ENCODE measurements at regions not wholly inside any gene's neighbourhood (a gene's known extent, or its start where the extent isn't known, plus 50 kb on each side); places are given as distances from the start of the nearest gene placed in this dataset.

- DNase-seq = no peak
Measured at GRCh38 chr7:52695973-52696595, 339.3 kb upstream of the POM121L12 start.

GRCh38 chr7:52691257-52691656 is 344.2 kb upstream of the POM121L12 start:
- no peak for DNase-seq

GRCh38 chr7:52689912-52690311 is 345.5 kb upstream of the POM121L12 start:
- DNase-seq = no peak

- DNase-seq = no peak
Measured at GRCh38 chr7:52685333-52685732, 350.1 kb upstream of the POM121L12 start.

- DNase-seq = no peak
Measured at GRCh38 chr7:52684388-52684787, 351.0 kb upstream of the POM121L12 start.

GRCh38 chr7:52682993-52683392 is 352.4 kb upstream of the POM121L12 start:
- DNase-seq = no peak

- no peak for DNase-seq
Measured at GRCh38 chr7:52670608-52671225, 364.7 kb upstream of the POM121L12 start.

GRCh38 chr7:52669031-52669430 is 366.4 kb upstream of the POM121L12 start:
- DNase-seq = no peak

GRCh38 chr7:52668435-52668834 is 367.0 kb upstream of the POM121L12 start:
- no peak for DNase-seq

- DNase-seq = no peak
Measured at GRCh38 chr7:52659178-52659577, 376.3 kb upstream of the POM121L12 start.

- DNase-seq = no peak
Measured at GRCh38 chr7:52656098-52656497, 379.3 kb upstream of the POM121L12 start.

GRCh38 chr7:52652621-52653020 is 382.8 kb upstream of the POM121L12 start:
- DNase-seq = no peak

- DNase-seq = no peak
Measured at GRCh38 chr7:52648872-52649271, 386.6 kb upstream of the POM121L12 start.

GRCh38 chr7:52647046-52647445 is 388.4 kb upstream of the POM121L12 start:
- DNase-seq = no peak

GRCh38 chr7:52639981-52640380 is 395.5 kb upstream of the POM121L12 start:
- no peak for DNase-seq

- no peak for DNase-seq
Measured at GRCh38 chr7:52639126-52639525, 396.3 kb upstream of the POM121L12 start.

GRCh38 chr7:52635021-52635420 is 400.4 kb upstream of the POM121L12 start:
- DNase-seq = no peak

GRCh38 chr7:52620849-52621248 is 414.6 kb upstream of the POM121L12 start:
- no peak for DNase-seq

GRCh38 chr7:52616552-52616951 is 418.9 kb upstream of the POM121L12 start:
- no peak for DNase-seq

GRCh38 chr7:52615021-52615695 is 420.3 kb upstream of the POM121L12 start:
- DNase-seq = no peak

- DNase-seq = no peak
Measured at GRCh38 chr7:52609511-52609910, 425.9 kb upstream of the POM121L12 start.

GRCh38 chr7:52592698-52593097 is 442.7 kb upstream of the POM121L12 start:
- no peak for DNase-seq

GRCh38 chr7:52586704-52587103 is 448.7 kb upstream of the POM121L12 start:
- DNase-seq = no peak

- DNase-seq = no peak
Measured at GRCh38 chr7:52584041-52584440, 451.4 kb upstream of the POM121L12 start.
